ENCODE measurements at regions not wholly inside any gene's neighbourhood (a gene's known extent, or its start where the extent isn't known, plus 50 kb on each side); places are given as distances from the start of the nearest gene placed in this dataset.

- H3K9ac ChIP-seq = no peak overlapping the region
- DNase-seq = no peak
- H3K9me3 ChIP-seq = no peaks in the 10 kb centered on the region
- H2AFZ ChIP-seq (ENCODE audit: low read depth) = no peak overlapping the region
- TF ChIP-seq FOSL2 (IDR thresholded peaks at IDR 0.05; ENCODE audit: borderline replicate concordance, low read depth) = no peak
- TF ChIP-seq TEAD4 (IDR thresholded peaks at IDR 0.05; ENCODE audit: borderline replicate concordance, insufficient read depth) = no peak
- TF ChIP-seq MEF2A (IDR thresholded peaks at IDR 0.05; ENCODE audit: borderline replicate concordance, low read depth) = no peak
- no peaks in the 10 kb centered on the region for H3F3A ChIP-seq (replicated peaks; ENCODE audit: insufficient read depth)
- H3K4me2 ChIP-seq = no peak overlapping the region
- no peaks in the 10 kb centered on the region for H3K79me2 ChIP-seq (ENCODE audit: insufficient read depth)
- no peak overlapping the region for H3K27ac ChIP-seq (ENCODE audit: low read depth in 2 of 2, low read length in 1 of 2)
- no peaks in the 10 kb centered on the region for H3K4me1 ChIP-seq (ENCODE audit: control insufficient read depth in 1 of 2, insufficient read depth in 2 of 2, low read depth in 1 of 2, low read length in 1 of 2)
- H4K20me1 ChIP-seq (ENCODE audit: insufficient read depth) = no peaks in the 10 kb centered on the region
- CTCF ChIA-PET = interaction anchor here (1.7 to 2.5 kb wide), 2 partner anchors 10 to 19 kb away, joined by 5 to 6 read pairs; no protein-coding TSS in a partner anchor
- H3K36me3 ChIP-seq (replicated peaks in 1 of 2; ENCODE audit: control insufficient read depth in 1 of 2, insufficient read depth in 2 of 2, low read length in 1 of 2) = no peaks in the 10 kb centered on the region
- H3K27me3 ChIP-seq (ENCODE audit: insufficient read depth) = no peaks in the 10 kb centered on the region
- POLR2A ChIA-PET = no interaction called here
- whole genome bisulfite sequencing (ENCODE audit: low lambda C conversion rate) = 23% methylated on average over 4 of the region's 4 CpGs
- no peak overlapping the region for H3K4me3 ChIP-seq (ENCODE audit: low read depth in 2 of 2, low read length in 1 of 2)
- no peaks in the 10 kb centered on the region for H3K9me2 ChIP-seq
Measured at GRCh38 chr1:230568676-230569075, 73.6 kb upstream of the COG2 start.

GRCh38 chr1:230568008-230568407, 74.3 kb upstream of the COG2 start:
- Histone ChIP-seq H4K20me1 (ENCODE audit: insufficient read depth) (no peaks in the 10 kb centered on the region), H3K4me3 (ENCODE audit: low read depth in 2 of 2, low read length in 1 of 2) (no peak overlapping the region), H3K4me1 (ENCODE audit: control insufficient read depth in 1 of 2, insufficient read depth in 2 of 2, low read depth in 1 of 2, low read length in 1 of 2) (no peaks in the 10 kb centered on the region), H3K9me3 (no peaks in the 10 kb centered on the region), H3K9me2 (no peaks in the 10 kb centered on the region), H3K27me3 (ENCODE audit: insufficient read depth) (no peaks in the 10 kb centered on the region), H3K9ac (no peak overlapping the region), H3K36me3 (replicated peaks in 1 of 2; ENCODE audit: control insufficient read depth in 1 of 2, insufficient read depth in 2 of 2, low read length in 1 of 2) (no peaks in the 10 kb centered on the region), H3F3A (replicated peaks; ENCODE audit: insufficient read depth) (no peaks in the 10 kb centered on the region), H3K79me2 (ENCODE audit: insufficient read depth) (no peaks in the 10 kb centered on the region), H2AFZ (ENCODE audit: low read depth) (no peak overlapping the region), H3K4me2 (no peak overlapping the region), H3K27ac (ENCODE audit: low read depth in 2 of 2, low read length in 1 of 2) (no peak overlapping the region)
- TF ChIP-seq POLR2AphosphoS5 (IDR thresholded peaks at IDR 0.05; ENCODE audit: low read depth, low read length) (no peak), MEF2A (IDR thresholded peaks at IDR 0.05; ENCODE audit: borderline replicate concordance, low read depth) (no peak), ELF1 (IDR thresholded peaks at IDR 0.05) (no peak), EP300 (IDR thresholded peaks at IDR 0.05; ENCODE audit: borderline replicate concordance in 1 of 2, low read depth in 1 of 2, low read length in 1 of 2) (no peak), SMC3 (IDR thresholded peaks at IDR 0.05; ENCODE audit: low read depth, low read length) (no peak), RFX5 (IDR thresholded peaks at IDR 0.05; ENCODE audit: low read length) (no peak), RCOR1 (IDR thresholded peaks at IDR 0.05; ENCODE audit: low read length) (no peak), USF2 (IDR thresholded peaks at IDR 0.05; ENCODE audit: borderline replicate concordance, low read depth, low read length) (no peak), CTCF (IDR thresholded peaks at IDR 0.05) (no peak), TCF12 (IDR thresholded peaks at IDR 0.05) (no peak), NFIC (IDR thresholded peaks at IDR 0.05; ENCODE audit: borderline replicate concordance) (no peak), ZBTB33 (IDR thresholded peaks at IDR 0.05; ENCODE audit: borderline replicate concordance, low read depth) (no peak), TAF1 (IDR thresholded peaks at IDR 0.05; ENCODE audit: borderline replicate concordance, low read depth, low read length) (no peak), REST (IDR thresholded peaks at IDR 0.05; ENCODE audit: low read depth, low read length) (no peak), EZH2phosphoT487 (IDR thresholded peaks at IDR 0.05; ENCODE audit: borderline replicate concordance, low read depth) (no peak), SIN3A (IDR thresholded peaks at IDR 0.05; ENCODE audit: borderline replicate concordance, low read depth, low read length) (no peak), RXRA (IDR thresholded peaks at IDR 0.05; ENCODE audit: borderline replicate concordance, low read depth) (no peak), FOXJ3 (CRISPR knock-in tag; IDR thresholded peaks at IDR 0.05) (no peak), FOSL2 (IDR thresholded peaks at IDR 0.05; ENCODE audit: borderline replicate concordance, low read depth) (no peak)
- DNase-seq = no peak
- WGBS (ENCODE audit: low lambda C conversion rate) = 45% methylated on average over 5 of the region's 8 CpGs
- POLR2A ChIA-PET = no interaction called here
- CTCF ChIA-PET = interaction anchor here (1.7 to 2.5 kb wide), 2 partner anchors 11 to 18 kb away, joined by 5 to 6 read pairs; no protein-coding TSS in a partner anchor
